Uterus (tissue), 3 donors: ENCODE measurements at regions not wholly inside any gene's neighbourhood (a gene's known extent, or its start where the extent isn't known, plus 50 kb on each side); places are given as distances from the start of the nearest gene placed in this dataset.

Experiments
- DNase-seq, 2 donors: peaks; one replicate each; pipeline ENCODE4 v3.0.0-alpha.2; 2019 to 2020
- H3K27ac ChIP-seq, 2 donors: fragments of 200-600 bp; sonication (generic); 1 replicate in 1 of 2; 2 replicates in 1 of 2; pipeline ENCODE4 v1.5.1; 2016 to 2018
- H3K27me3 ChIP-seq, 2 donors: fragments of 200-600 bp; sonication (generic); one replicate each; pipeline ENCODE4 v1.5.1; 2018 to 2019; ENCODE audit warnings: control low read depth in 1 of 2
- H3K36me3 ChIP-seq, 2 donors: fragments of 200-600 bp; sonication (generic); one replicate each; pipeline ENCODE4 v1.5.1; 2019; ENCODE audit warnings: control low read depth in 1 of 2
- H3K4me1 ChIP-seq, 2 donors: fragments of 200-600 bp; sonication (generic); one replicate each; pipeline ENCODE4 v1.5.1; 2018 to 2019; ENCODE audit warnings: control low read depth in 1 of 2
- H3K4me3 ChIP-seq, 2 donors: fragments of 200-600 bp; sonication (generic); 1 replicate in 1 of 2; 2 replicates in 1 of 2; pipeline ENCODE4 v1.5.1; 2018 to 2019; ENCODE audit warnings: mild to moderate bottlenecking in 1 of 2
- H3K9me3 ChIP-seq, 2 donors: fragments of 200-600 bp; sonication (generic); one replicate each; pipeline ENCODE4 v1.5.1; 2019; ENCODE audit warnings: control low read depth in 1 of 2
- CTCF ChIP-seq, 4 experiments: fragments of 200-600 bp in 2 of 4; fragments of 450-650 bp in 2 of 4; sonication (generic) in 2 of 4; IDR thresholded peaks; one replicate each; pipeline ENCODE4 v1.5.1; 2016 to 2019; ENCODE audit warnings: antibody characterized with exemption in 4 of 4, mild to moderate bottlenecking in 2 of 4, moderate library complexity in 1 of 4
- POLR2A ChIP-seq, 2 donors: fragments of 450-650 bp; IDR thresholded peaks; one replicate each; pipeline ENCODE4 v1.6.1; 2016; ENCODE audit warnings: antibody characterized with exemption in 2 of 2, mild to moderate bottlenecking in 1 of 2, moderate library complexity in 1 of 2
- intact Hi-C: fragments of 100-400 bp; cut with DNase I; formaldehyde crosslinking; loops from one replicate; pipeline ENCODE4 v1.15.1; 2023; ENCODE audit warnings: low total_unique reads
- donor health status: DM: yes; HTN: yes; CAD: no.

DNA sequence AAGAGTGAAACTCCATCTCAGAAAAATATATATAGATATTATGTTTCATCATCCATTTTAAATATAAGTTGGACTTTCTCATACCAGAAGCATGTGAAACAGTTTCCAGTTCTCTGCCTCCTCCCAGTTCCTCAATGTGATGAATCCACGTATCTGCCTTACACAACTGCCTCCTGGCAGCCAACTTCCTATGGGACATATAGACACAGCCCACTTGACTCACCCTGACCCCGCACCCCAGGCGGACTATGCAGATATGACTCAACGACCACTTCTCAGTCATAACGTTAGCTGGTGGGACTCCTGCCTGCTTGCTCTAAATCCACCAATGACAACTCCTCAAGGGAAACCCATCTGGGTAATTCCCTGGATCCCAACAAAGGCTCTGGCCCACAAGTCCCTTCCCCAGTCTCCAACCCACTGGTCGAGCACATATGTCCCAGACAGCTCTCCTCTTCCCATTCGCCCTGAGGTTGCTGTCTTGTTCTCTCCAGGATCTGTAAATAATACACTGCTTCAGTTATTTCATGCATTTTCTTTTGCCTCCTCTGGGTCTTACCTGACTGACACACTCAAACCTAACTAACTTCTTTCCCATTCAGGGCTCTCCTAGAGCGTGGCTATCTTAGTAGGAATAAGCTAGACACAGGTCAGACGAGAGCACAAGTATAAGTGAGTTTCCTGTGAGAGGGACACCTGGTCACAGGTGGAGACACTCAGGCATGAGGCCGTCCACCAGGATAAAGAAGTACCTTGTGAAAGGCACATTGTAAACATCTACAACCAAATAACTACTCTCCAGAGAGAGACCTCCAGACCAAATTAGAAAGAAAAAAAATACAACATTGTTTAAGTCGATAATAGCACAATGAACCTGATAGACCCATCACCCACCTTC is 548.5 kb downstream of the CD83 start:
- H3K9me3 ChIP-seq: no peaks in the 10 kb centered on the region
- H3K36me3 ChIP-seq: no peaks in the 10 kb centered on the region
- H3K27me3 ChIP-seq: no peaks in the 10 kb centered on the region
- H3K4me1 ChIP-seq: no peaks in the 10 kb centered on the region
- H3K27ac ChIP-seq: no peak overlapping the region
- DNase-seq: no peak
- H3K4me3 ChIP-seq: no peak overlapping the region
- intact Hi-C loops: no loop called here
- TF ChIP-seq POLR2A (IDR thresholded peaks at IDR 0.05): no peak
- no peak for TF ChIP-seq CTCF (IDR thresholded peaks at IDR 0.05)

DNA sequence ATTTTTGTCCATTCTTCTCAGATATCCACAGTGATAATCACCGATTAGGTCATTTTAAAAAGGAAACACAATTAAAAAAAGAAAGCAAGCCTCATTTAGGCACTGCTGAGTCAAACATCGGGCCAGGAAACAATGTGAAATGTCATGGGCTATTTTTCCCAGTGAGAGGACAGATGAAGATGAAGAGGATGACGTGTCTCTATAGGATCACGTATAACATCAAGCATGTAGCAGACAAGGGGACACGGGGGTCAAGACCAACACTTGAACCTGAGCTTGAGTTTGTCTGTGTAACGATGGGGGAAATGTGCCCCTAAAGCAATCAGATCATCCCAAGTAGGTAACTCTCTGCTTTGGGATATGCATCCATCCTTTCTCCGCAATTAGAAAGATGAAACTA is 553.2 kb downstream of the CD83 start:
- Histone ChIP-seq H3K4me3 (no peak overlapping the region), H3K27ac (no peak overlapping the region), H3K4me1 (peaks cover 0 to 2% of the 10 kb centered on the region in 2 donors), H3K36me3 (no peaks in the 10 kb centered on the region), H3K9me3 (no peaks in the 10 kb centered on the region), H3K27me3 (no peaks in the 10 kb centered on the region)
- TF ChIP-seq POLR2A (IDR thresholded peaks at IDR 0.05) (no peak), CTCF (IDR thresholded peaks at IDR 0.05) (no peak)
- intact Hi-C loops: no loop called here
- no peak for DNase-seq

GRCh38 chr6:14671261-14671681 is 553.7 kb downstream of the CD83 start:
- intact Hi-C loops: no loop called here
- peak in 1 of 2 donors; percentile 77 for DNase-seq
- Histone ChIP-seq H3K27ac (no peak overlapping the region), H3K36me3 (no peaks in the 10 kb centered on the region), H3K4me3 (no peak overlapping the region), H3K9me3 (no peaks in the 10 kb centered on the region), H3K4me1 (peaks cover 0 to 2% of the 10 kb centered on the region in 2 donors), H3K27me3 (no peaks in the 10 kb centered on the region)
- TF ChIP-seq POLR2A (IDR thresholded peaks at IDR 0.05): no peak
- no peak for TF ChIP-seq CTCF (IDR thresholded peaks at IDR 0.05)

GRCh38 chr6:14671937-14672336 is 554.4 kb downstream of the CD83 start:
- H3K4me1 ChIP-seq: peaks cover 0 to 2% of the 10 kb centered on the region in 2 donors
- H3K4me3 ChIP-seq: no peak overlapping the region
- no peaks in the 10 kb centered on the region for H3K36me3 ChIP-seq
- H3K9me3 ChIP-seq: no peaks in the 10 kb centered on the region
- no peak overlapping the region for H3K27ac ChIP-seq
- no peak for TF ChIP-seq CTCF (IDR thresholded peaks at IDR 0.05)
- TF ChIP-seq POLR2A (IDR thresholded peaks at IDR 0.05): no peak
- no peak for DNase-seq
- H3K27me3 ChIP-seq: no peaks in the 10 kb centered on the region
- intact Hi-C loops: no loop called here

DNA sequence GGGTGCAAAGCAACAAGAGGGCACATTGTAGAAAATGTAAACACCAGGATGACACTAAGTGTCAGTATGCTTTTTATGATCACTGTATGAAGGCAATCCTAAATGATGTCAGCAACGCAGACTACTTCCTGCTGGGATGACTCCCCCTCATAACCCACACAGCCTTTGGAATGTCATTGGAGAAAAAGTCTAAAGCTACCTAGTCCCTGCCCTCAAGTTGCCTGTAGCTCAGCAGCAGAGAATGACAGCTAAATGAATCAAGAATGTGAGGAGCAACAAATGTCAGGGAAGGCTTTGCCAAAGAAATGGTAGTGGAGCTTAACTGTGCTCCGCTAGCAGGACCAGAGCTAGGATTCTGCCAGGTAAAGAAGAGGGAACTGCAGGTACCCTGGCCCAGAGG is 555.6 kb downstream of the CD83 start:
- H3K4me1 ChIP-seq: peaks cover 0 to 2% of the 10 kb centered on the region in 2 donors
- intact Hi-C loops: no loop called here
- no peaks in the 10 kb centered on the region for H3K27me3 ChIP-seq
- no peak for TF ChIP-seq POLR2A (IDR thresholded peaks at IDR 0.05)
- no peak overlapping the region for H3K4me3 ChIP-seq
- no peak overlapping the region for H3K27ac ChIP-seq
- no peaks in the 10 kb centered on the region for H3K9me3 ChIP-seq
- H3K36me3 ChIP-seq: no peaks in the 10 kb centered on the region
- DNase-seq: no peak
